ENCODE measurements at regions not wholly inside any gene's neighbourhood (a gene's known extent, or its start where the extent isn't known, plus 50 kb on each side); places are given as distances from the start of the nearest gene placed in this dataset.

GRCh38 chr16:80189476-80190175, 351.2 kb upstream of the DYNLRB2 start:
- TF ChIP-seq CTCF (IDR thresholded peaks at IDR 0.05; ENCODE audit: low read depth, low read length, missing control alignments) = no peak
- DNase-seq (ENCODE audit: extremely low read depth, low read depth) = no peak

GRCh38 chr16:80176114-80176513, 364.7 kb upstream of the DYNLRB2 start:
- no peak for DNase-seq (ENCODE audit: extremely low read depth, low read depth)
- no peak overlapping the region for H3K4me3 ChIP-seq (replicated peaks; ENCODE audit: low read depth, low read length)
- TF ChIP-seq CTCF (IDR thresholded peaks at IDR 0.05; ENCODE audit: low read depth, low read length, missing control alignments) = no peak

More at GRCh38 chr16:80189476-80190175, 351.2 kb upstream of the DYNLRB2 start:
- H3K4me3 ChIP-seq (replicated peaks; ENCODE audit: low read depth, low read length) = no peak overlapping the region

- no peak for TF ChIP-seq CTCF (IDR thresholded peaks at IDR 0.05; ENCODE audit: low read depth, low read length, missing control alignments)
- no peak for DNase-seq (ENCODE audit: extremely low read depth, low read depth)
- no peak overlapping the region for H3K4me3 ChIP-seq (replicated peaks; ENCODE audit: low read depth, low read length)
These were observed 365.8 kb upstream of the DYNLRB2 start for GRCh38 chr16:80175011-80175410.

GRCh38 chr16:80174416-80174815, 366.4 kb upstream of the DYNLRB2 start:
- DNase-seq (ENCODE audit: extremely low read depth, low read depth) = no peak
- no peak for TF ChIP-seq CTCF (IDR thresholded peaks at IDR 0.05; ENCODE audit: low read depth, low read length, missing control alignments)
- H3K4me3 ChIP-seq (replicated peaks; ENCODE audit: low read depth, low read length) = no peak overlapping the region

- no peak for DNase-seq (ENCODE audit: extremely low read depth, low read depth)
- no peak for TF ChIP-seq CTCF (IDR thresholded peaks at IDR 0.05; ENCODE audit: low read depth, low read length, missing control alignments)
These were observed 369.0 kb upstream of the DYNLRB2 start for GRCh38 chr16:80171746-80172145.

GRCh38 chr16:80171199-80171598, 369.6 kb upstream of the DYNLRB2 start:
- H3K4me3 ChIP-seq (replicated peaks; ENCODE audit: low read depth, low read length) = no peak overlapping the region
- TF ChIP-seq CTCF (IDR thresholded peaks at IDR 0.05; ENCODE audit: low read depth, low read length, missing control alignments) = no peak
- DNase-seq (ENCODE audit: extremely low read depth, low read depth) = no peak

More at GRCh38 chr16:80171746-80172145, 369.0 kb upstream of the DYNLRB2 start:
- H3K4me3 ChIP-seq (replicated peaks; ENCODE audit: low read depth, low read length) = no peak overlapping the region
